MCF 10A (cell line): ENCODE measurements at regions not wholly inside any gene's neighbourhood (a gene's known extent, or its start where the extent isn't known, plus 50 kb on each side); places are given as distances from the start of the nearest gene placed in this dataset.
"Not testable (repeated sequence)": the region's sequence is repeated elsewhere in the genome, so short reads cannot be mapped to it uniquely, and the experiment has no call there.

Source experiments
- BruUV-seq: library from RNA; stranded (reverse); fragments of 400-500 nt; replicated peaks from 2 replicates; lab custom pipeline; 2021; lab: Mats Ljungman, UMichigan
- CTCF ChIA-PET: fragments of 300-600 bp; sonication (Branson Sonifier 250); formaldehyde crosslinking; extraction: SDS; loops from one replicate; lab custom pipeline; 2021; ENCODE audit warnings: antibody characterized with exemption, inconsistent platforms; lab: Yijun Ruan, JAX
- POLR2A ChIA-PET: fragments of 300-600, 350-650 bp; sonication (Branson Sonifier 250); formaldehyde crosslinking; extraction: SDS; loops from one replicate; lab custom pipeline; 2020; ENCODE audit warnings: antibody characterized with exemption, inconsistent platforms; lab: Yijun Ruan, JAX
- DNase-seq: peaks from one replicate; pipeline ENCODE4 v3.0.0-alpha.2; 2018; ENCODE audit not compliant: unreplicated experiment
- H3K27ac Mint-ChIP-seq: one replicate; pipeline ENCODE4 v1.8.0; 2022; ENCODE audit warnings: mild to moderate bottlenecking, low read depth, mixed read lengths; ENCODE audit not compliant: unreplicated experiment
- H3K27me3 Mint-ChIP-seq: one replicate; pipeline ENCODE4 v1.8.0; 2022; ENCODE audit warnings: mixed read lengths; ENCODE audit not compliant: insufficient read depth, unreplicated experiment
- H3K36me3 Mint-ChIP-seq: one replicate; pipeline ENCODE4 v1.8.0; 2022; ENCODE audit warnings: mild to moderate bottlenecking, moderate library complexity, mixed read lengths; ENCODE audit not compliant: insufficient read depth, unreplicated experiment
- H3K4me1 Mint-ChIP-seq: one replicate; pipeline ENCODE4 v1.8.0; 2022; ENCODE audit warnings: mixed read lengths; ENCODE audit not compliant: insufficient read depth, unreplicated experiment
- H3K4me3 Mint-ChIP-seq: one replicate; pipeline ENCODE4 v1.8.0; 2022; ENCODE audit warnings: mild to moderate bottlenecking, moderate library complexity, mixed read lengths; ENCODE audit not compliant: unreplicated experiment
- H3K9me3 Mint-ChIP-seq: one replicate; pipeline ENCODE4 v1.8.0; 2022; ENCODE audit warnings: mixed read lengths; ENCODE audit not compliant: unreplicated experiment
- CTCF ChIP-seq: fragments of 200-600 bp; IDR thresholded peaks from one replicate; pipeline ENCODE4 v1.8.0; 2022; ENCODE audit warnings: antibody characterized with exemption, mild to moderate bottlenecking; ENCODE audit not compliant: unreplicated experiment
- intact Hi-C: fragments of 100-400 bp; cut with micrococcal nuclease; formaldehyde crosslinking; loops from 2 replicates; pipeline ENCODE4 v1.14.1; 2022

- Mint-ChIP-seq H3K36me3 (no peaks in the 10 kb centered on the region), H3K4me1 (no peaks in the 10 kb centered on the region), H3K4me3 (no peak overlapping the region), H3K9me3 (no peaks in the 10 kb centered on the region), H3K27ac (no peak overlapping the region), H3K27me3 (peaks cover under 1% of the 10 kb centered on the region)
- DNase-seq = no peak
- intact Hi-C loops = no loop called here
- ChIA-PET POLR2A (no interaction called here), CTCF (interaction anchor here (0.6 to 0.9 kb wide), 2 partner anchors 41 to 618 kb away, joined by 3 to 4 read pairs; no protein-coding TSS in a partner anchor)
- no peak for TF ChIP-seq CTCF
- no TSS peak for BruUV-seq
These were observed 105.9 kb downstream of the MOBP start for GRCh38 chr3:39573392-39573791.

GRCh38 chr3:39577541-39577940 lies 110.1 kb downstream of the MOBP start:
- ChIA-PET POLR2A (no interaction called here), CTCF (interaction anchor here (1.2 kb wide), 1 partner anchor 36 kb away, joined by 4 read pairs; no protein-coding TSS in a partner anchor)
- no TSS peak for BruUV-seq
- no peak for DNase-seq
- intact Hi-C loops = no loop called here
- no peak overlapping the region for H3K27ac Mint-ChIP-seq
- no peaks in the 10 kb centered on the region for H3K9me3 Mint-ChIP-seq
- TF ChIP-seq CTCF = no peak
- no peaks in the 10 kb centered on the region for H3K36me3 Mint-ChIP-seq
- no peak overlapping the region for H3K4me3 Mint-ChIP-seq
- H3K4me1 Mint-ChIP-seq = peaks cover 12% of the 10 kb centered on the region
- H3K27me3 Mint-ChIP-seq = peaks cover 15% of the 10 kb centered on the region

- H3K4me1 Mint-ChIP-seq, H3K36me3 Mint-ChIP-seq, H3K4me3 Mint-ChIP-seq, DNase-seq, intact Hi-C loops, H3K27ac Mint-ChIP-seq, POLR2A ChIA-PET, CTCF ChIA-PET, H3K9me3 Mint-ChIP-seq, BruUV-seq: not testable (repeated sequence)
- peaks cover 13% of the 10 kb centered on the region for H3K27me3 Mint-ChIP-seq
These were observed 118.7 kb downstream of the MOBP start for GRCh38 chr3:39586215-39586614.

DNA sequence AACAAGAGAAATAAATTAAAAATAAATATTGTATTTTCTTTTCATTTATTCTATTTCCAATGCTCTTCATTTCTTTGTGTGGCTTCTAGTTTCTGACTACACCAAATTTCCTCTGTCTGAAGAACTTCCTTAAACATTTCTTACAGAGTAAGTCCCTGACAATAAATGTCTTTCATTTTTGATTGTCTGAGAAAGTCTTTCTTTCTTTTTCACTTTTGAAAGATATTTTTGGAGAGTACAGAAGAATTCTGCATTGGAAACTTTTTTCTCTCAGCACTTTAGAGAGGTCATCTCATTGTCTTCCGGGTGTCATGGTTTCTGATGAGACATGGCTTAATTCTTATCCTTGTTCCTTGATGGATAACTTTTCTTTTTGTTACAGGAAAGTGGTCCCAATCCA lies 119.6 kb downstream of the MOBP start:
- Mint-ChIP-seq H3K9me3 (no peaks in the 10 kb centered on the region), H3K4me1 (no peaks in the 10 kb centered on the region), H3K36me3 (no peaks in the 10 kb centered on the region), H3K27ac (no peak overlapping the region), H3K27me3 (peaks cover 4% of the 10 kb centered on the region), H3K4me3 (no peak overlapping the region)
- no peak for DNase-seq
- no TSS peak for BruUV-seq
- CTCF ChIA-PET = no interaction called here
- TF ChIP-seq CTCF = no peak
- POLR2A ChIA-PET = no interaction called here
- intact Hi-C loops = no loop called here

DNA sequence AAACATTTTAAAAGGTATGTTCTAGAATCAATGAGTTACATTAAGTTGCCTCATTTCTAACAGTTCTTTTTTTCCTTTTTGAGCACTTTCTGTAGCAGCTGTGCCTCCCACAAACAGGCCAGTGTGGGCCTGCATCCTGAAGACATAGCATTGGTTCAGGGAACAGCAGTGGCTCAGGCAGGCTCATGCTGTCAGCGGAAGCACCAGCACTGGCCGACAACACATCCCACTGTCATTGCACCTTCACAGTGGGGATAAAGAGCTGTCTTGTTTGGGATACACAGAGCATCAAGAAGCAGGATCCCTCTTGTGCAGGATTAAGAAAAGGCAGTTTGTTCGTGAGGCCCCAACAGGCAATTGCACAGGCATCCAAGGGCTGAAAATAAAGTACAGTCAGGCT lies 123.3 kb downstream of the MOBP start:
- intact Hi-C loops = no loop called here
- Mint-ChIP-seq H3K27ac (no peak overlapping the region), H3K4me1 (no peaks in the 10 kb centered on the region), H3K4me3 (no peak overlapping the region), H3K9me3 (no peaks in the 10 kb centered on the region), H3K27me3 (no peaks in the 10 kb centered on the region), H3K36me3 (no peaks in the 10 kb centered on the region)
- no peak for DNase-seq
- BruUV-seq = no TSS peak
- CTCF ChIA-PET = no interaction called here
- TF ChIP-seq CTCF = no peak
- POLR2A ChIA-PET = no interaction called here
